Cardiac muscle cell (in vitro differentiated cells and primary cell): ENCODE measurements at regions not wholly inside any gene's neighbourhood (a gene's known extent, or its start where the extent isn't known, plus 50 kb on each side); places are given as distances from the start of the nearest gene placed in this dataset.

Experiments used
- DNase-seq, 2 donors: peaks; one replicate each; pipeline versions ENCODE4 v3.0.0 to v3.0.0-alpha.2; 2010 to 2017; ENCODE audit warnings: low read depth in 1 of 2, low spot score in 1 of 2
- H3K27ac ChIP-seq: fragments of 200-600 bp; sonication (generic); 2 replicates; pipeline ENCODE4 v1.5.1; 2016
- H3K27me3 ChIP-seq: fragments of 200-600 bp; sonication (generic); 2 replicates; pipeline ENCODE4 v1.6.0; 2016; ENCODE audit warnings: control low read depth
- H3K36me3 ChIP-seq: fragments of 200-600 bp; sonication (generic); 2 replicates; pipeline ENCODE4 v1.5.1; 2016; ENCODE audit warnings: control low read depth
- H3K4me1 ChIP-seq: fragments of 200-600 bp; sonication (generic); 2 replicates; pipeline ENCODE4 v1.8.1; 2017; ENCODE audit warnings: low read depth, mild to moderate bottlenecking, mixed run types
- H3K4me3 ChIP-seq: fragments of 200-600 bp; sonication (generic); 2 replicates; pipeline ENCODE4 v1.5.1; 2016; ENCODE audit warnings: mild to moderate bottlenecking
- H3K9me3 ChIP-seq: fragments of 200-600 bp; sonication (generic); 2 replicates; pipeline ENCODE4 v1.5.1; 2017; ENCODE audit warnings: low read depth, mild to moderate bottlenecking, control low read depth
- CTCF ChIP-seq: IDR thresholded peaks from 2 replicates; pipeline ENCODE4 v1.5.1; 2012; ENCODE audit warnings: low read depth, mild to moderate bottlenecking, low read length

DNA sequence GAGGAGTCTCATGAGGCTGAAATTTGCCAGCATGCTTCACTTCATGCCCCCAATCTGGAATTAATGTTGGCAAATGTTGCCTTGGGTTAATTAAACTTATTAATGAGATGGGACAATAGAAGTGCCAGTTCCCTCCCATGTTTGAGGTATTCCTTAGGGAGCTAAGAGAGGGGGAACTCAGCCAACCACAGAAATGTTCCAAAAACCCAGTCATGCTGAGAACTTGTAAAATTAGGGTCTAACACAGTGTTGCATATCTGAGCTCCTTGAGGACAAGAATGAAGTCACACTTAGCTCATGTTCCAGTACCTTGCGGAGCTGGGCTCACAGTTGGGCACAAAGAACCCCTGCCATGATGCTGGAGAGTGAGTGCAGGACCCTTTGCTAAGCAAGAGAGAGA is 89.4 kb downstream of the OAT start:
- no peaks in the 10 kb centered on the region for H3K9me3 ChIP-seq
- no peak overlapping the region for H3K27ac ChIP-seq
- DNase-seq, result no peak
- H3K27me3 ChIP-seq, result no peaks in the 10 kb centered on the region
- no peak overlapping the region for H3K4me3 ChIP-seq
- no peaks in the 10 kb centered on the region for H3K36me3 ChIP-seq
- TF ChIP-seq CTCF, result no peak
- H3K4me1 ChIP-seq, result no peaks in the 10 kb centered on the region

- H3K27ac ChIP-seq, result no peak overlapping the region
- H3K9me3 ChIP-seq, result no peaks in the 10 kb centered on the region
- H3K4me1 ChIP-seq, result no peaks in the 10 kb centered on the region
- H3K27me3 ChIP-seq, result no peaks in the 10 kb centered on the region
- H3K36me3 ChIP-seq, result no peaks in the 10 kb centered on the region
- no peak for DNase-seq
- no peak for TF ChIP-seq CTCF
- no peak overlapping the region for H3K4me3 ChIP-seq
Measured at GRCh38 chr10:124328477-124329220, 90.1 kb downstream of the OAT start.

DNA sequence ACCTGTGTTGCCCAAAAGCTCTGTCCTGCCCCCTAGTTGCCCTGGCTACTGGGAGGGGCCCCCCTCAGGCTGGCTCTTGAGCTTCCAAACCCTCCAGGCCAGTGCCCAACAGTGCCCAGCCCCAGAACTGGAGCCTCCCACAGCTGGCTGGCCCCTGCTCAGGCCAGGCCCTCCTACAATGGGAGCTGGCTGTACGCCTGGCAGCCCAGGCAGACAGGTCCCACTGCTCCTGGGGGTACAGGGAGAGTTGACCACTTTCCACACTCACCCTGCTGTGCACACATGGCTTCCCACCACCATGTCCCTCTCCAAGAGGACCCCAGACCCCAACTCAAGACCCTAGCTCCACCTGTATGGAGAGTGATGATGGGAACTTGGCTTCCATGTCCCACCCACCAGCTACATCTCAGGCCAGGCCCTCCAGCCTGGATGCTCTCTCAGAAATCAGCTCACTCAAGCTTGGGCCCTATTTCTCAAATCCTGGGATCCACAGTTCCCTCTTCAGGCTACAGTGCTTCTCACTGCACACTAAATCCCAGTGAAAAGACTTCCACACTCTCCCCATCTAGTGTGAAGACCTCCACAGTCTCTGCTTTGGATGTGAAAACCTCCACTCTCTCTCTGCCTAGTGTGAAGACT is 92.6 kb downstream of the OAT start:
- no peak for TF ChIP-seq CTCF
- no peaks in the 10 kb centered on the region for H3K9me3 ChIP-seq

DNA sequence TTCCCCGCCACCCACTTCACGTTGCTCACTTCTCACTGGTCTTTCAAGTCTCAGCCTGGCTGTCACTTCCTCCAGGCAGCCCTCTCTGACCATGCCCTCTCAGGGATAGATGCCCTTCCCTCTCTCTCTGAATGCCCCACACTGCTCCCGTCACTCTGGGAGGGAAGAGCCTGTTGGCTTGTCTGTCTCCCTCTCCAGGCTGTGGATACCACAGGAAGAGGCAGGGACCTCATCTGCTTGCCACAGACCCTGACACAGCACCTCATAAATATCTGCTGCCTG is 93.1 kb downstream of the OAT start:
- no peaks in the 10 kb centered on the region for H3K4me1 ChIP-seq
- H3K36me3 ChIP-seq, result no peaks in the 10 kb centered on the region
- TF ChIP-seq CTCF, result no peak
- H3K9me3 ChIP-seq, result no peaks in the 10 kb centered on the region
- no peak overlapping the region for H3K27ac ChIP-seq
- H3K27me3 ChIP-seq, result no peaks in the 10 kb centered on the region
- DNase-seq, result no peak
- no peak overlapping the region for H3K4me3 ChIP-seq

More for the DNA sequence above, 92.6 kb downstream of the OAT start:
- Histone ChIP-seq H3K4me1 (no peaks in the 10 kb centered on the region), H3K4me3 (no peak overlapping the region), H3K27ac (no peak overlapping the region), H3K27me3 (no peaks in the 10 kb centered on the region), H3K36me3 (no peaks in the 10 kb centered on the region)
- DNase-seq, result no peak

GRCh38 chr10:124324856-124325632 is 93.7 kb downstream of the OAT start:
- no peaks in the 10 kb centered on the region for H3K36me3 ChIP-seq
- no peak overlapping the region for H3K4me3 ChIP-seq
- H3K27ac ChIP-seq, result no peak overlapping the region
- H3K27me3 ChIP-seq, result no peaks in the 10 kb centered on the region
- TF ChIP-seq CTCF, result no peak
- no peak for DNase-seq
- no peaks in the 10 kb centered on the region for H3K4me1 ChIP-seq
- no peaks in the 10 kb centered on the region for H3K9me3 ChIP-seq
